Smooth muscle cell (in vitro differentiated cells): ENCODE measurements at regions not wholly inside any gene's neighbourhood (a gene's known extent, or its start where the extent isn't known, plus 50 kb on each side); places are given as distances from the start of the nearest gene placed in this dataset.

ENCODE experiments used
- DNase-seq: peaks from one replicate; lab custom pipeline; 2025; ENCODE audit not compliant: unreplicated experiment; lab: John Stamatoyannopoulos, UW
- H2AFZ ChIP-seq: fragments of 200-600 bp; sonication (generic); 2 replicates; pipeline ENCODE4 v1.6.0; 2016; ENCODE audit warnings: antibody characterized with exemption, low read depth, mild to moderate bottlenecking
- H3F3A ChIP-seq: fragments of 200-600 bp; sonication (generic); 2 replicates; pipeline ENCODE4 v1.6.0; 2017; ENCODE audit warnings: antibody characterized with exemption, low read depth
- H3K27ac ChIP-seq: fragments of 200-600 bp; sonication (generic); 2 replicates; pipeline ENCODE4 v1.5.1; 2016; ENCODE audit warnings: low read depth, mild to moderate bottlenecking
- H3K27me3 ChIP-seq: fragments of 200-600 bp; sonication (generic); 2 replicates; pipeline ENCODE4 v1.6.1; 2016; ENCODE audit warnings: low read depth, mild to moderate bottlenecking
- H3K36me3 ChIP-seq: fragments of 200-600 bp; sonication (generic); 2 replicates; pipeline ENCODE4 v1.5.1; 2016; ENCODE audit warnings: low read depth
- H3K4me1 ChIP-seq: fragments of 200-600 bp; sonication (generic); 2 replicates; pipeline ENCODE4 v1.5.1; 2016; ENCODE audit warnings: low read depth
- H3K4me2 ChIP-seq: fragments of 200-600 bp; sonication (generic); 2 replicates; pipeline ENCODE4 v1.6.0; 2016; ENCODE audit warnings: mild to moderate bottlenecking
- H3K4me3 ChIP-seq: fragments of 200-600 bp; sonication (generic); 2 replicates; pipeline ENCODE4 v1.5.1; 2016; ENCODE audit warnings: mild to moderate bottlenecking
- H3K79me2 ChIP-seq: fragments of 200-600 bp; sonication (generic); 2 replicates; pipeline ENCODE4 v1.6.0; 2016; ENCODE audit warnings: low read depth, mild to moderate bottlenecking
- H3K9ac ChIP-seq: fragments of 200-600 bp; sonication (generic); 2 replicates; pipeline ENCODE4 v1.6.0; 2016; ENCODE audit warnings: low read depth
- H3K9me3 ChIP-seq: fragments of 200-600 bp; sonication (generic); replicated peaks from 2 replicates; pipeline ENCODE4 v1.5.1; 2016; ENCODE audit warnings: low read depth
- H4K20me1 ChIP-seq: fragments of 200-600 bp; sonication (generic); 2 replicates; pipeline ENCODE4 v1.6.0; 2016; ENCODE audit warnings: low read depth
- CTCF ChIP-seq: fragments of 200-600 bp; sonication (generic); IDR thresholded peaks from 2 replicates; pipeline ENCODE4 v1.5.1; 2017; ENCODE audit warnings: borderline replicate concordance, mild to moderate bottlenecking, antibody characterized with exemption; ENCODE audit not compliant: insufficient read depth, poor library complexity, severe bottlenecking
- WGBS: methylation state at CpG from one replicate; pipeline ENCODE4 v1.1.7; 2016; ENCODE audit warnings: low lambda C conversion rate; 5-methylcytosine and 5-hydroxymethylcytosine counted together

GRCh38 chr20:21609221-21609620 lies 95.4 kb upstream of the NKX2-2 start:
- no peak overlapping the region for H3K9ac ChIP-seq
- H2AFZ ChIP-seq: no peak overlapping the region
- no peaks in the 10 kb centered on the region for H3K27me3 ChIP-seq
- H3K27ac ChIP-seq: no peak overlapping the region
- H3K4me2 ChIP-seq: no peak overlapping the region
- H3K4me3 ChIP-seq: no peak overlapping the region
- no peaks in the 10 kb centered on the region for H3K4me1 ChIP-seq
- H3F3A ChIP-seq: no peaks in the 10 kb centered on the region
- no peaks in the 10 kb centered on the region for H3K36me3 ChIP-seq
- H4K20me1 ChIP-seq: no peaks in the 10 kb centered on the region
- no peaks in the 10 kb centered on the region for H3K79me2 ChIP-seq
- no peaks in the 10 kb centered on the region for H3K9me3 ChIP-seq
- no peak for DNase-seq
- TF ChIP-seq CTCF: no peak
- WGBS: 54% methylated on average over 3 of the region's 3 CpGs

GRCh38 chr20:21608777-21609176 lies 94.9 kb upstream of the NKX2-2 start:
- no peak overlapping the region for H3K4me3 ChIP-seq
- no peak for TF ChIP-seq CTCF
- H3K79me2 ChIP-seq: no peaks in the 10 kb centered on the region
- DNase-seq: no peak
- H3K9me3 ChIP-seq: no peaks in the 10 kb centered on the region
- H3K9ac ChIP-seq: no peak overlapping the region
- no peaks in the 10 kb centered on the region for H3K27me3 ChIP-seq
- H3K27ac ChIP-seq: no peak overlapping the region
- no peak overlapping the region for H2AFZ ChIP-seq
- no peaks in the 10 kb centered on the region for H4K20me1 ChIP-seq
- H3K36me3 ChIP-seq: no peaks in the 10 kb centered on the region
- H3K4me1 ChIP-seq: no peaks in the 10 kb centered on the region
- no peaks in the 10 kb centered on the region for H3F3A ChIP-seq
- no peak overlapping the region for H3K4me2 ChIP-seq

- H3K4me1 ChIP-seq: no peaks in the 10 kb centered on the region
- DNase-seq: no peak
- H2AFZ ChIP-seq: no peak overlapping the region
- no peaks in the 10 kb centered on the region for H3K27me3 ChIP-seq
- H3K79me2 ChIP-seq: no peaks in the 10 kb centered on the region
- no peak overlapping the region for H3K27ac ChIP-seq
- 86% methylated on average over 38 of the region's 38 CpGs for WGBS
- H3K4me3 ChIP-seq: no peak overlapping the region
- H3K9me3 ChIP-seq: no peaks in the 10 kb centered on the region
- no peak overlapping the region for H3K9ac ChIP-seq
- H4K20me1 ChIP-seq: no peaks in the 10 kb centered on the region
- no peaks in the 10 kb centered on the region for H3F3A ChIP-seq
- H3K4me2 ChIP-seq: no peak overlapping the region
- no peak for TF ChIP-seq CTCF
- H3K36me3 ChIP-seq: no peaks in the 10 kb centered on the region
These were observed 94.3 kb upstream of the NKX2-2 start for GRCh38 chr20:21607971-21608725.

GRCh38 chr20:21601799-21602198 lies 87.9 kb upstream of the NKX2-2 start:
- H3K4me2 ChIP-seq: no peak overlapping the region
- no peaks in the 10 kb centered on the region for H3K4me1 ChIP-seq
- no peaks in the 10 kb centered on the region for H3K79me2 ChIP-seq
- H3F3A ChIP-seq: no peaks in the 10 kb centered on the region
- WGBS: 81% methylated on average over 4 of the region's 4 CpGs
- TF ChIP-seq CTCF: no peak
- no peaks in the 10 kb centered on the region for H3K9me3 ChIP-seq
- H3K4me3 ChIP-seq: no peak overlapping the region
- H3K27me3 ChIP-seq: no peaks in the 10 kb centered on the region
- H3K27ac ChIP-seq: no peak overlapping the region
- H4K20me1 ChIP-seq: no peaks in the 10 kb centered on the region
- H3K36me3 ChIP-seq: no peaks in the 10 kb centered on the region
- no peak for DNase-seq
- H2AFZ ChIP-seq: no peak overlapping the region
- H3K9ac ChIP-seq: no peak overlapping the region
